ENCODE measurements at regions not wholly inside any gene's neighbourhood (a gene's known extent, or its start where the extent isn't known, plus 50 kb on each side); places are given as distances from the start of the nearest gene placed in this dataset.

- Histone ChIP-seq H3K4me1 (ENCODE audit: control insufficient read depth, insufficient read depth, low read length) (no peaks in the 10 kb centered on the region), H3K36me3 (ENCODE audit: control insufficient read depth, insufficient read depth, low read length) (no peaks in the 10 kb centered on the region), H3K27ac (ENCODE audit: low read depth, low read length) (no peak overlapping the region), H3K9ac (ENCODE audit: low read length) (no peak overlapping the region), H3K4me3 (ENCODE audit: low read length) (no peak overlapping the region), H3K27me3 (ENCODE audit: control insufficient read depth, insufficient read depth, low read length) (no peaks in the 10 kb centered on the region)
These were observed 289.5 kb downstream of the IRX2 start for GRCh38 chr5:2461701-2462691.

DNA sequence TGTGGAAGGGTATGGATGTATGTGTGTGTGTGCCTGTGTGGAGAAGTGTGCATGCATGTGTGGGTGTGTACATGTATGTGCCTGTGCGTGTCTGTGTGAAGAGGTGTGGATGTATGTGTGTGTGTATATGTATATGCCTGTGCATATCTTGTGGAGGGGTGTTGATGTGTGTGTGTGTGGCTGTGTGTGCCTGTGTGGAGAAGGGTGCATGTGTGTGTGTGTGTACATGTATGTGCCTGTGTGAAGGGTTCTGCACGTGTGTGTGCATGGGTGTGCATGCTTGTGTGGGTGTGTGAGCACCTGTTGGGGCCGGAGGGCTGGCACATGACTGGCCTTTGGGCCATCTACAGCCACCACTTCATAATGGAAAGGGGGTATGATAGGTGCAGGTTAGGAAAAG is 291.4 kb downstream of the IRX2 start:
- H3K27ac ChIP-seq (ENCODE audit: low read depth, low read length): no peak overlapping the region
- no peak overlapping the region for H3K9ac ChIP-seq (ENCODE audit: low read length)
- no peaks in the 10 kb centered on the region for H3K36me3 ChIP-seq (ENCODE audit: control insufficient read depth, insufficient read depth, low read length)
- H3K4me3 ChIP-seq (ENCODE audit: low read length): no peak overlapping the region
- no peaks in the 10 kb centered on the region for H3K4me1 ChIP-seq (ENCODE audit: control insufficient read depth, insufficient read depth, low read length)
- H3K27me3 ChIP-seq (ENCODE audit: control insufficient read depth, insufficient read depth, low read length): no peaks in the 10 kb centered on the region

DNA sequence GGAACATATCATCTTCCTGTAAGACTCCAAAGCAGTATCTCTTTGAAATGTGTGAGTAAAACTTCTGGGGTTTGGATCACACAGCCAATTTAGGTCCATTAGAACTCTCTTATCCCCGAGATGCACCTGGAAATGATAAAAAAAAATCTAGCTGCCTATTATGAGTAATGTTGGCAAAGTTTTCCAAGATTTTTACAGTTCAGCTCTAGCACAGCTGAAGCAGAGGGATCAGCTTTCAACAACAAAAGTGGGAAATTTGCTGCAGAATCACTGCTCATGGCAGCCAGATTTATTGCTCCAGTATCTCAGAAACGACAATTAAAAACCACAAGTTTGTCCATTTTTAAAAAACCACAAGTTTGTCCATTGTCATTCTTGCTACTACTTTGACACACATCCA is 292.2 kb downstream of the IRX2 start:
- Histone ChIP-seq H3K36me3 (ENCODE audit: control insufficient read depth, insufficient read depth, low read length) (no peaks in the 10 kb centered on the region), H3K4me1 (ENCODE audit: control insufficient read depth, insufficient read depth, low read length) (no peaks in the 10 kb centered on the region), H3K9ac (ENCODE audit: low read length) (no peak overlapping the region), H3K4me3 (ENCODE audit: low read length) (no peak overlapping the region), H3K27ac (ENCODE audit: low read depth, low read length) (no peak overlapping the region), H3K27me3 (ENCODE audit: control insufficient read depth, insufficient read depth, low read length) (no peaks in the 10 kb centered on the region)

DNA sequence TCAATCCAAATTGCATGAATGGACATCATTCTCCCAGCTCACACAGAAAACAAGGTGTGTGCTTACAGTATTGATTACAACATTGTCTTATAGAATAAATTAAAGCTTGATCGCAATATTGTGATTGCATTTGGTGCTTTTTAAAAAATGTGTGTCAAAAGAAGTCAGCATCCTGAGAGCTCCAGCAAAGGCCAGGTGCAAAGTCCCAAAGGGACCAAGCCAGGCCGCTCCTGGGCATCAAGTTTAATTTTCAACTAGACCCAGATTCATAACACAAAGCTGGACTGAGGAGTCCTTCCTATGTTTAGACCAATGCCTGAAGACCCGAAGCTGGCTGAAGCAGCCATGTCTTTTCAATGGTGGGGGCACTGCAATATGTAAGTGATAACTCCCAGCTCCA is 295.6 kb downstream of the IRX2 start:
- Histone ChIP-seq H3K36me3 (ENCODE audit: control insufficient read depth, insufficient read depth, low read length) (no peaks in the 10 kb centered on the region), H3K27me3 (ENCODE audit: control insufficient read depth, insufficient read depth, low read length) (no peaks in the 10 kb centered on the region), H3K27ac (ENCODE audit: low read depth, low read length) (no peak overlapping the region), H3K4me3 (ENCODE audit: low read length) (no peak overlapping the region), H3K9ac (ENCODE audit: low read length) (no peak overlapping the region), H3K4me1 (ENCODE audit: control insufficient read depth, insufficient read depth, low read length) (no peaks in the 10 kb centered on the region)

DNA sequence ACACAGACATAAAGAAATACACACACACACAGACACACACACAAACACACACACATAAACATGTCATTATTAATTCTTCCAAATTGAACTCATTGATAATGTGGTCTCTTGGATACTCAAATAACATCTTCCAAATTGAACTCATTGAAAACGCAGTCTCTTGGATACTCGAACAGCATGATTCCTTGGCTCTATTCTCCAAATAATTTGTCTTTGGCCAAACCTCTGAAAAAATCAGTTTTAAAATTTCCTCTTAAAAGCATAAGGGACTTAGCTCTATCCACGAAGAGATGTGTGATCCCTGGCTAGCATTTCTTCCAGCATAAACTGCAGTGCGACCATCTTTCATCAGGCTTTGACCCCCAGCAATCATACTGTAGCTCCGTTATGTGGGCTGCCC is 296.6 kb downstream of the IRX2 start:
- no peak overlapping the region for H3K9ac ChIP-seq (ENCODE audit: low read length)
- H3K4me3 ChIP-seq (ENCODE audit: low read length): no peak overlapping the region
- no peaks in the 10 kb centered on the region for H3K4me1 ChIP-seq (ENCODE audit: control insufficient read depth, insufficient read depth, low read length)
- H3K36me3 ChIP-seq (ENCODE audit: control insufficient read depth, insufficient read depth, low read length): no peaks in the 10 kb centered on the region
- no peaks in the 10 kb centered on the region for H3K27me3 ChIP-seq (ENCODE audit: control insufficient read depth, insufficient read depth, low read length)
- no peak overlapping the region for H3K27ac ChIP-seq (ENCODE audit: low read depth, low read length)

DNA sequence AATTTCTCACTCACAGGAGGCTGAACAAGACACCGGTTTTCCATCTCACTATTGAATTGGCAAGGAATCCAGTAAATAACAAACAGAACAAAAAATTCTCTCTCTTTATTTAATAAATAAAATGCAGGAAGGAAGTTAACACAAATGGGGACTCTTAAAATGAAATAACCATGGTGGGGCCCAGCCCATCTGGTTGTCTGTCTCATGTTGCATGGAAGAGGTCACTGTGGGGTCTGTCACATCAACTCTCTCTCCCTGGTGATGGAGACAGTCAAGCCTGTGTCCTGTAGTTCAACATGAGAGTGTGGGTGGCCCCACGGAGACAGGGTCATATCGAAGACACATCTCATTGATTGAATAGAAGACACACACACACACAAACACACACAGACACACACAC is 297.7 kb downstream of the IRX2 start:
- Histone ChIP-seq H3K36me3 (ENCODE audit: control insufficient read depth, insufficient read depth, low read length) (no peaks in the 10 kb centered on the region), H3K4me3 (ENCODE audit: low read length) (no peak overlapping the region), H3K4me1 (ENCODE audit: control insufficient read depth, insufficient read depth, low read length) (no peaks in the 10 kb centered on the region), H3K9ac (ENCODE audit: low read length) (no peak overlapping the region), H3K27ac (ENCODE audit: low read depth, low read length) (no peak overlapping the region), H3K27me3 (ENCODE audit: control insufficient read depth, insufficient read depth, low read length) (no peaks in the 10 kb centered on the region)

GRCh38 chr5:2451100-2451499 is 300.4 kb downstream of the IRX2 start:
- H3K4me1 ChIP-seq (ENCODE audit: control insufficient read depth, insufficient read depth, low read length): no peaks in the 10 kb centered on the region
- H3K36me3 ChIP-seq (ENCODE audit: control insufficient read depth, insufficient read depth, low read length): no peaks in the 10 kb centered on the region
- H3K27ac ChIP-seq (ENCODE audit: low read depth, low read length): no peak overlapping the region
- H3K27me3 ChIP-seq (ENCODE audit: control insufficient read depth, insufficient read depth, low read length): no peaks in the 10 kb centered on the region
- no peak overlapping the region for H3K9ac ChIP-seq (ENCODE audit: low read length)
- no peak overlapping the region for H3K4me3 ChIP-seq (ENCODE audit: low read length)

GRCh38 chr5:2442496-2443354 is 308.8 kb downstream of the IRX2 start:
- no peaks in the 10 kb centered on the region for H3K4me1 ChIP-seq (ENCODE audit: control insufficient read depth, insufficient read depth, low read length)
- no peak overlapping the region for H3K9ac ChIP-seq (ENCODE audit: low read length)
- H3K4me3 ChIP-seq (ENCODE audit: low read length): no peak overlapping the region
- no peak overlapping the region for H3K27ac ChIP-seq (ENCODE audit: low read depth, low read length)
- no peaks in the 10 kb centered on the region for H3K36me3 ChIP-seq (ENCODE audit: control insufficient read depth, insufficient read depth, low read length)
- no peaks in the 10 kb centered on the region for H3K27me3 ChIP-seq (ENCODE audit: control insufficient read depth, insufficient read depth, low read length)

DNA sequence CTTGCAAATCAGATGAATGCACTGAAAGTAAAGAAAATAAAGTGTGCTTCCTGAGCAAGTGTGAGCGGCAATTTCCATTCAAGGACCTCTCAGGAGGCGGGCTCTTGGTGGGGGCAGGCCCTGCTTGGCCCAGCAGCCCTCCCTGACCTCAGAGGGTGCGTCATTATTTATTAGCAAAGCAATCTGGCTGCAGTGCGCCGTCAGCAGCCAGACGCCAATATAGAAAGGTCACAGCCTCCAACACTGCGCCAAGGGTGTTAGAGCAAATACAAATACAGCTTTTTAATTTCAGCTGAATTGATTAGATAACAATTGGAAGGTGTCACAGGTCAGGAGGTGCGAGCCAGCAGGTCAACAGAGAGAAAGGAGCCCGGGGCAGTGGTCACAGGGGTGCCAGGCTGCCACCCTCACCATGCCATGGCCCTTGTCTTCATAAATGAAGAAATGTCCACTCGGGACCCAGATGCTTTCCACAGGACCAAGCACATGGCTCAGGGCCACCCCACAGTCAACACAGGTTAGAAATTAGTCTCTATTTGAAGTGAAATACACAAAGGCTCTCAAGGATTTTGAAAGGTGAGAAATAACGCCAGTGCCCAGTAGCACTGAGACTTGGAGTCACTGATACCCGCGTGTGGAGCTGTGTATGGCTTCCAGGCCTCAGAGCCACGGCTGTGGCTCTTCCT is 309.8 kb downstream of the IRX2 start:
- Histone ChIP-seq H3K4me3 (ENCODE audit: low read length) (no peak overlapping the region), H3K36me3 (ENCODE audit: control insufficient read depth, insufficient read depth, low read length) (no peaks in the 10 kb centered on the region), H3K27ac (ENCODE audit: low read depth, low read length) (no peak overlapping the region), H3K4me1 (ENCODE audit: control insufficient read depth, insufficient read depth, low read length) (no peaks in the 10 kb centered on the region), H3K27me3 (ENCODE audit: control insufficient read depth, insufficient read depth, low read length) (no peaks in the 10 kb centered on the region), H3K9ac (ENCODE audit: low read length) (no peak overlapping the region)

DNA sequence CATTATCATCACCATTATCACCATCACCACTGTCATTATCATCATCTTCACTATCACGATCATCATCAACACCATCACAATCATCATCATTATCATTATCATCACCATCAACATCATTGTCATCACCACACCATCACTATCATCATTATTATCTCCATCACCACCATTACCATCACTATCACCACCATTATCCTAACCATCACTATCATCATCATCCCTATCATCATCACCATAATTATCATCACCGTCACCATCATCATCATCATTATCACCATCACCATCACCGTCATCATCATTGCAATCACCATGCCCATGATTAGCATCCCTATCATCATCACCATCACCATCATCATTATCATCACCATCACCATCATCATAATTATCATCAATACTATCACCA is 311.9 kb downstream of the IRX2 start:
- Histone ChIP-seq H3K27me3 (ENCODE audit: control insufficient read depth, insufficient read depth, low read length) (no peaks in the 10 kb centered on the region), H3K4me3 (ENCODE audit: low read length) (no peak overlapping the region), H3K9ac (ENCODE audit: low read length) (no peak overlapping the region), H3K36me3 (ENCODE audit: control insufficient read depth, insufficient read depth, low read length) (no peaks in the 10 kb centered on the region), H3K4me1 (ENCODE audit: control insufficient read depth, insufficient read depth, low read length) (no peaks in the 10 kb centered on the region), H3K27ac (ENCODE audit: low read depth, low read length) (no peak overlapping the region)

DNA sequence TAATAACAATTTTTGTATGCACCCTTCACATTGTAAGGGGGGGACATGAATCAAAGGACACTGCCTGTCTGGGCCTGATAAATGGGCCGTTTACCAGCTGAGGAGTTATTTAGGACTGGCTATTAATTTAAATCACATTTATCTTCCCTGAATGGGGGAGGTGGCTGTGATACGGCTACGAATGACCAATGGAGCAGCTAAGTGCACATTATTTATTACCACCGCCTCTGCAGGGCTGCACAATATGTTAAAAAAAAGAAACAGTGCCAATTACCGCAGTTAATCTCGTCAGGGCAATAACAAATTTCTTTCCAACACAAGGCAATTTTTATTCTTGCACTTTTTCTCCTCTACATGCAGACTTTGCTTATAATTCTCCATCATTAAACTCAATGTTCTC is 318.4 kb downstream of the IRX2 start:
- Histone ChIP-seq H3K9ac (ENCODE audit: low read length) (no peak overlapping the region), H3K4me3 (ENCODE audit: low read length) (no peak overlapping the region), H3K27ac (ENCODE audit: low read depth, low read length) (no peak overlapping the region), H3K4me1 (ENCODE audit: control insufficient read depth, insufficient read depth, low read length) (no peaks in the 10 kb centered on the region), H3K36me3 (ENCODE audit: control insufficient read depth, insufficient read depth, low read length) (no peaks in the 10 kb centered on the region), H3K27me3 (ENCODE audit: control insufficient read depth, insufficient read depth, low read length) (no peaks in the 10 kb centered on the region)
